GM23338 (cell line): ENCODE measurements at regions not wholly inside any gene's neighbourhood (a gene's known extent, or its start where the extent isn't known, plus 50 kb on each side); places are given as distances from the start of the nearest gene placed in this dataset.

ENCODE experiments used
- ATAC-seq: fragments of 200-7000 bp; cut with Tn5 transposase; 3 replicates; pipeline ENCODE4 v1.9.1; 2020
- DNase-seq: peaks from one replicate; pipeline ENCODE4 v3.0.0-alpha.2; 2015; ENCODE audit warnings: low spot score
- H2AFZ ChIP-seq: fragments of 200-600 bp; sonication (generic); 2 replicates; pipeline ENCODE4 v1.8.0; 2016; ENCODE audit warnings: antibody characterized with exemption, mild to moderate bottlenecking, moderate library complexity
- H3F3A ChIP-seq: fragments of 200-600 bp; sonication (generic); replicated peaks from 2 replicates; pipeline ENCODE4 v1.8.0; 2017; ENCODE audit warnings: antibody characterized with exemption, mixed run types, low read depth
- H3K27ac ChIP-seq: fragments of 200-600 bp; sonication (generic); 2 replicates; pipeline ENCODE4 v1.6.1; 2016; ENCODE audit warnings: low read depth
- H3K27me3 ChIP-seq: fragments of 200-600 bp; sonication (generic); 2 replicates; pipeline ENCODE4 v1.8.0; 2016; ENCODE audit warnings: mild to moderate bottlenecking, mixed run types, moderate library complexity; ENCODE audit not compliant: insufficient read depth
- H3K36me3 ChIP-seq: fragments of 200-600 bp; sonication (generic); 2 replicates; pipeline ENCODE4 v1.8.0; 2016; ENCODE audit warnings: mild to moderate bottlenecking; ENCODE audit not compliant: insufficient read depth
- H3K4me1 ChIP-seq: fragments of 200-600 bp; sonication (generic); 2 replicates; pipeline ENCODE4 v1.8.0; 2016; ENCODE audit warnings: mild to moderate bottlenecking, moderate library complexity; ENCODE audit not compliant: insufficient read depth
- H3K4me2 ChIP-seq: fragments of 200-600 bp; sonication (generic); 2 replicates; pipeline ENCODE4 v1.7.1; 2017; ENCODE audit warnings: mixed run types
- H3K4me3 ChIP-seq: fragments of 200-600 bp; sonication (generic); 2 replicates; pipeline ENCODE4 v1.6.1; 2016; ENCODE audit warnings: mixed run types
- H3K79me2 ChIP-seq: fragments of 200-600 bp; sonication (generic); replicated peaks from 2 replicates; pipeline ENCODE4 v1.8.0; 2017; ENCODE audit warnings: mild to moderate bottlenecking; ENCODE audit not compliant: insufficient read depth
- H3K9me2 ChIP-seq: fragments of 200-600 bp; sonication (generic); 2 replicates; pipeline ENCODE4 v1.8.0; 2017; ENCODE audit not compliant: insufficient read depth
- H4K20me1 ChIP-seq: fragments of 200-600 bp; sonication (generic); replicated peaks from 2 replicates; pipeline ENCODE4 v1.8.0; 2017; ENCODE audit warnings: mild to moderate bottlenecking; ENCODE audit not compliant: insufficient read depth
- H3K27ac Mint-ChIP-seq: 2 replicates; pipeline ENCODE4 v1.8.0; 2020; ENCODE audit warnings: inconsistent platforms, mild to moderate bottlenecking, moderate library complexity, mixed read lengths
- H3K27me3 Mint-ChIP-seq: 3 replicates; pipeline ENCODE4 v1.8.0; 2022; ENCODE audit warnings: low read depth, mild to moderate bottlenecking, moderate library complexity, mixed read lengths, inconsistent platforms; ENCODE audit not compliant: insufficient read depth, poor library complexity
- H3K36me3 Mint-ChIP-seq: 3 replicates; pipeline ENCODE4 v1.8.0; 2021; ENCODE audit warnings: low read depth, mild to moderate bottlenecking, inconsistent platforms, moderate library complexity, mixed read lengths
- H3K4me1 Mint-ChIP-seq: 3 replicates; pipeline ENCODE4 v1.8.0; 2020; ENCODE audit warnings: mild to moderate bottlenecking, inconsistent platforms, mixed read lengths
- H3K4me3 Mint-ChIP-seq: 3 replicates; pipeline ENCODE4 v1.8.0; 2021; ENCODE audit warnings: moderate library complexity, mild to moderate bottlenecking, inconsistent platforms, mixed read lengths
- H3K9me3 Mint-ChIP-seq: 3 replicates; pipeline ENCODE4 v1.8.0; 2020; ENCODE audit warnings: moderate library complexity, mild to moderate bottlenecking, inconsistent platforms, mixed read lengths
- CREB1 ChIP-seq: fragments of 250-450 bp; sonication (Bioruptor Pico); IDR thresholded peaks from 2 replicates; pipeline ENCODE4 v1.5.0; 2020; ENCODE audit warnings: low read depth, mild to moderate bottlenecking, moderate library complexity
- ETS1 ChIP-seq: IDR thresholded peaks from 2 replicates; pipeline ENCODE4 v1.6.1; 2016; ENCODE audit warnings: antibody characterized with exemption
- EZH2phosphoT487 ChIP-seq: fragments of 200-600 bp; sonication (generic); IDR thresholded peaks from one replicate; pipeline ENCODE4 v1.8.1; 2018; ENCODE audit warnings: antibody characterized with exemption; ENCODE audit not compliant: unreplicated experiment
- JUNB ChIP-seq: IDR thresholded peaks from one replicate; pipeline ENCODE4 v1.6.1; 2016; ENCODE audit warnings: antibody characterized with exemption; ENCODE audit not compliant: unreplicated experiment
- NANOG ChIP-seq: IDR thresholded peaks from 2 replicates; pipeline ENCODE4 v1.6.1; 2016; ENCODE audit warnings: antibody characterized with exemption, borderline replicate concordance
- POLR2AphosphoS5 ChIP-seq: IDR thresholded peaks from 2 replicates; pipeline ENCODE4 v1.6.1; 2016; ENCODE audit warnings: antibody characterized with exemption, low read depth
- REST ChIP-seq: IDR thresholded peaks from one replicate; pipeline ENCODE4 v1.6.1; 2018; ENCODE audit warnings: antibody characterized with exemption; ENCODE audit not compliant: unreplicated experiment
- STAT1 ChIP-seq: IDR thresholded peaks from one replicate; pipeline ENCODE4 v1.6.1; 2016; ENCODE audit warnings: antibody characterized with exemption; ENCODE audit not compliant: unreplicated experiment
- ZNF114 ChIP-seq: fragments of 250-450 bp; sonication (Bioruptor Pico); IDR thresholded peaks from 2 replicates; pipeline ENCODE4 v1.5.0; 2020; ENCODE audit warnings: mild to moderate bottlenecking, moderate library complexity
- TF ChIP-seq, protein P1 (sequence below), 2 experiments: fragments of 200-600 bp in 1 of 2; sonication (generic) in 1 of 2; conservative IDR thresholded peaks; 2 replicates each; pipeline versions ENCODE4 v1.5.1 to v1.6.1; 2016 to 2017; ENCODE audit warnings: antibody characterized with exemption in 2 of 2, low read depth in 2 of 2, mild to moderate bottlenecking in 2 of 2, moderate library complexity in 1 of 2
- TF ChIP-seq, protein P2 (sequence below): fragments of 250-450 bp; sonication (Bioruptor Pico); IDR thresholded peaks from 2 replicates; pipeline ENCODE4 v1.5.0; 2020; ENCODE audit warnings: mild to moderate bottlenecking, moderate library complexity

DNA sequence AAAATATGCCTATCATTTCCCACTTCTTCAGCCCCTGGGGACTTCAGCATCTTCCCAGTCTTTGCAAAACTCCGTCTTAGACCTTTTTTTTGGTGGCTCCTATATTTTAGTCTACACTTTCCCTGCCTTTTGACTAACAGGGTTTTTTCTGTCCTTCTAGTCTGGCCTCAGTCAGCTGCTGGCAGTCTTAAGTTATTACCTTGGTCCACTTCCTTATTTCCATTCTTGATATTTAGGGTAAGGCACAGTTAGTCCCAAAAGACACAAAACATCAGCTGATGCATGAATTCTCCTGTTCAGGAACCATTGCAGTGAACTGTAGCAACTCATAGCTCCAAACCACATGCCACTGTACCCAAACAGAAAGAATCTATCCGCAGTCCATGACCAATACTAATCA lies 234.6 kb upstream of the RFC3 start:
- Mint-ChIP-seq H3K36me3 (no peaks in the 10 kb centered on the region), H3K27ac (no peak overlapping the region), H3K4me1 (peaks cover 4% of the 10 kb centered on the region; the same call in 1 of the 3 replicates), H3K4me3 (no peak overlapping the region), H3K9me3 (no peaks in the 10 kb centered on the region), H3K27me3 (peaks cover 2% of the 10 kb centered on the region)
- Histone ChIP-seq H3K27ac (no peak overlapping the region), H4K20me1 (no peaks in the 10 kb centered on the region), H3K4me2 (no peak overlapping the region), H3K4me3 (no peak overlapping the region), H3F3A (no peaks in the 10 kb centered on the region), H3K4me1 (no peaks in the 10 kb centered on the region), H3K79me2 (no peaks in the 10 kb centered on the region), H3K27me3 (no peaks in the 10 kb centered on the region), H3K36me3 (no peaks in the 10 kb centered on the region), H2AFZ (no peak overlapping the region), H3K9me2 (peaks cover 8% of the 10 kb centered on the region; the same call in 1 of the 2 replicates)
- TF ChIP-seq, protein P1, sequence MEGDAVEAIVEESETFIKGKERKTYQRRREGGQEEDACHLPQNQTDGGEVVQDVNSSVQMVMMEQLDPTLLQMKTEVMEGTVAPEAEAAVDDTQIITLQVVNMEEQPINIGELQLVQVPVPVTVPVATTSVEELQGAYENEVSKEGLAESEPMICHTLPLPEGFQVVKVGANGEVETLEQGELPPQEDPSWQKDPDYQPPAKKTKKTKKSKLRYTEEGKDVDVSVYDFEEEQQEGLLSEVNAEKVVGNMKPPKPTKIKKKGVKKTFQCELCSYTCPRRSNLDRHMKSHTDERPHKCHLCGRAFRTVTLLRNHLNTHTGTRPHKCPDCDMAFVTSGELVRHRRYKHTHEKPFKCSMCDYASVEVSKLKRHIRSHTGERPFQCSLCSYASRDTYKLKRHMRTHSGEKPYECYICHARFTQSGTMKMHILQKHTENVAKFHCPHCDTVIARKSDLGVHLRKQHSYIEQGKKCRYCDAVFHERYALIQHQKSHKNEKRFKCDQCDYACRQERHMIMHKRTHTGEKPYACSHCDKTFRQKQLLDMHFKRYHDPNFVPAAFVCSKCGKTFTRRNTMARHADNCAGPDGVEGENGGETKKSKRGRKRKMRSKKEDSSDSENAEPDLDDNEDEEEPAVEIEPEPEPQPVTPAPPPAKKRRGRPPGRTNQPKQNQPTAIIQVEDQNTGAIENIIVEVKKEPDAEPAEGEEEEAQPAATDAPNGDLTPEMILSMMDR (conservative IDR thresholded peaks at IDR 0.05; ENCODE audit: low read depth in 2 of 2), result no peak
- TF ChIP-seq JUNB (no peak), NANOG (no peak), REST (no peak), STAT1 (no peak), ETS1 (no peak), CREB1 (no peak), ZNF114 (CRISPR knock-in tag) (no peak), EZH2phosphoT487 (no peak), POLR2AphosphoS5 (no peak)
- TF ChIP-seq, protein P2, sequence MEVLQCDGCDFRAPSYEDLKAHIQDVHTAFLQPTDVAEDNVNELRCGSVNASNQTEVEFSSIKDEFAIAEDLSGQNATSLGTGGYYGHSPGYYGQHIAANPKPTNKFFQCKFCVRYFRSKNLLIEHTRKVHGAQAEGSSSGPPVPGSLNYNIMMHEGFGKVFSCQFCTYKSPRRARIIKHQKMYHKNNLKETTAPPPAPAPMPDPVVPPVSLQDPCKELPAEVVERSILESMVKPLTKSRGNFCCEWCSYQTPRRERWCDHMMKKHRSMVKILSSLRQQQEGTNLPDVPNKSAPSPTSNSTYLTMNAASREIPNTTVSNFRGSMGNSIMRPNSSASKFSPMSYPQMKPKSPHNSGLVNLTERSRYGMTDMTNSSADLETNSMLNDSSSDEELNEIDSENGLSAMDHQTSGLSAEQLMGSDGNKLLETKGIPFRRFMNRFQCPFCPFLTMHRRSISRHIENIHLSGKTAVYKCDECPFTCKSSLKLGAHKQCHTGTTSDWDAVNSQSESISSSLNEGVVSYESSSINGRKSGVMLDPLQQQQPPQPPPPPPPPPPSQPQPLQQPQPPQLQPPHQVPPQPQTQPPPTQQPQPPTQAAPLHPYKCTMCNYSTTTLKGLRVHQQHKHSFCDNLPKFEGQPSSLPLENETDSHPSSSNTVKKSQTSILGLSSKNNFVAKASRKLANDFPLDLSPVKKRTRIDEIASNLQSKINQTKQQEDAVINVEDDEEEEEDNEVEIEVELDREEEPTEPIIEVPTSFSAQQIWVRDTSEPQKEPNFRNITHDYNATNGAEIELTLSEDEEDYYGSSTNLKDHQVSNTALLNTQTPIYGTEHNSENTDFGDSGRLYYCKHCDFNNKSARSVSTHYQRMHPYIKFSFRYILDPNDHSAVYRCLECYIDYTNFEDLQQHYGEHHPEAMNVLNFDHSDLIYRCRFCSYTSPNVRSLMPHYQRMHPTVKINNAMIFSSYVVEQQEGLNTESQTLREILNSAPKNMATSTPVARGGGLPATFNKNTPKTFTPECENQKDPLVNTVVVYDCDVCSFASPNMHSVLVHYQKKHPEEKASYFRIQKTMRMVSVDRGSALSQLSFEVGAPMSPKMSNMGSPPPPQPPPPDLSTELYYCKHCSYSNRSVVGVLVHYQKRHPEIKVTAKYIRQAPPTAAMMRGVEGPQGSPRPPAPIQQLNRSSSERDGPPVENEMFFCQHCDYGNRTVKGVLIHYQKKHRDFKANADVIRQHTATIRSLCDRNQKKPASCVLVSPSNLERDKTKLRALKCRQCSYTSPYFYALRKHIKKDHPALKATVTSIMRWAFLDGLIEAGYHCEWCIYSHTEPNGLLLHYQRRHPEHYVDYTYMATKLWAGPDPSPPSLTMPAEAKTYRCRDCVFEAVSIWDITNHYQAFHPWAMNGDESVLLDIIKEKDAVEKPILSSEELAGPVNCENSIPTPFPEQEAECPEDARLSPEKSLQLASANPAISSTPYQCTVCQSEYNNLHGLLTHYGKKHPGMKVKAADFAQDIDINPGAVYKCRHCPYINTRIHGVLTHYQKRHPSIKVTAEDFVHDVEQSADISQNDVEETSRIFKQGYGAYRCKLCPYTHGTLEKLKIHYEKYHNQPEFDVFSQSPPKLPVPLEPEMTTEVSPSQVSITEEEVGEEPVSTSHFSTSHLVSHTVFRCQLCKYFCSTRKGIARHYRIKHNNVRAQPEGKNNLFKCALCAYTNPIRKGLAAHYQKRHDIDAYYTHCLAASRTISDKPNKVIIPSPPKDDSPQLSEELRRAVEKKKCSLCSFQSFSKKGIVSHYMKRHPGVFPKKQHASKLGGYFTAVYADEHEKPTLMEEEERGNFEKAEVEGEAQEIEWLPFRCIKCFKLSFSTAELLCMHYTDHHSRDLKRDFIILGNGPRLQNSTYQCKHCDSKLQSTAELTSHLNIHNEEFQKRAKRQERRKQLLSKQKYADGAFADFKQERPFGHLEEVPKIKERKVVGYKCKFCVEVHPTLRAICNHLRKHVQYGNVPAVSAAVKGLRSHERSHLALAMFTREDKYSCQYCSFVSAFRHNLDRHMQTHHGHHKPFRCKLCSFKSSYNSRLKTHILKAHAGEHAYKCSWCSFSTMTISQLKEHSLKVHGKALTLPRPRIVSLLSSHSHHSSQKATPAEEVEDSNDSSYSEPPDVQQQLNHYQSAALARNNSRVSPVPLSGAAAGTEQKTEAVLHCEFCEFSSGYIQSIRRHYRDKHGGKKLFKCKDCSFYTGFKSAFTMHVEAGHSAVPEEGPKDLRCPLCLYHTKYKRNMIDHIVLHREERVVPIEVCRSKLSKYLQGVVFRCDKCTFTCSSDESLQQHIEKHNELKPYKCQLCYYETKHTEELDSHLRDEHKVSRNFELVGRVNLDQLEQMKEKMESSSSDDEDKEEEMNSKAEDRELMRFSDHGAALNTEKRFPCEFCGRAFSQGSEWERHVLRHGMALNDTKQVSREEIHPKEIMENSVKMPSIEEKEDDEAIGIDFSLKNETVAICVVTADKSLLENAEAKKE (CRISPR knock-in tag), result no peak
- DNase-seq, result no peak
- no peak for ATAC-seq
